H1 (cell line): ENCODE measurements at regions not wholly inside any gene's neighbourhood (a gene's known extent, or its start where the extent isn't known, plus 50 kb on each side); places are given as distances from the start of the nearest gene placed in this dataset.
A peak's percentile ranks its signal among the peaks of the same experiment; 100 is the strongest.

ENCODE experiments used
- CTCF ChIA-PET: fragments of 300-600 bp; sonication (Branson Sonifier 250); formaldehyde crosslinking; loops from one replicate; lab custom pipeline; 2021; ENCODE audit not compliant: partially characterized antibody; lab: Charles Lee
- POLR2A ChIA-PET: fragments of 300-600 bp; sonication (Branson Sonifier 250); formaldehyde crosslinking; loops from one replicate; lab custom pipeline; 2021; ENCODE audit warnings: inconsistent platforms; ENCODE audit not compliant: partially characterized antibody; lab: Charles Lee
- DNase-seq, 2 experiments: peaks; one replicate each; pipeline versions ENCODE4 v3.0.0 to v3.0.0-alpha.2; 2010 to 2022; ENCODE audit warnings: low spot score in 2 of 2, low read depth in 1 of 2, mixed read lengths in 1 of 2
- FAIRE-seq: peaks from 2 replicates; lab custom pipeline; 2011; peaks lifted over from hg19 to GRCh38; lab: Jason Lieb, UNC
- H2AFZ ChIP-seq: 2 replicates; pipeline ENCODE4 v1.8.1; 2012; ENCODE audit warnings: low read length, inconsistent platforms
- H2AK5ac ChIP-seq: 2 replicates; pipeline ENCODE4 v1.6.1; 2013; ENCODE audit warnings: low read depth, low read length
- H2BK120ac ChIP-seq: replicated peaks from 2 replicates; pipeline ENCODE3; 2013; ENCODE audit warnings: low read depth, low read length, inconsistent platforms
- H2BK12ac ChIP-seq: 2 replicates; pipeline ENCODE4 v1.6.1; 2013; ENCODE audit warnings: low read depth, low read length
- H2BK15ac ChIP-seq: 2 replicates; pipeline ENCODE4 v1.6.1; 2013; ENCODE audit warnings: low read length
- H2BK20ac ChIP-seq: 2 replicates; pipeline ENCODE4 v1.6.1; 2013; ENCODE audit warnings: low read length
- H2BK5ac ChIP-seq: 2 replicates; pipeline ENCODE4 v1.6.1; 2013; ENCODE audit warnings: low read depth, low read length
- H3K14ac ChIP-seq: 2 replicates; pipeline ENCODE4 v1.6.1; 2013; ENCODE audit warnings: inconsistent platforms; ENCODE audit not compliant: insufficient read length
- H3K18ac ChIP-seq: 2 replicates; pipeline ENCODE4 v1.6.1; 2013; ENCODE audit warnings: low read length; ENCODE audit errors: extremely low read depth
- H3K23ac ChIP-seq: 2 replicates; pipeline ENCODE4 v1.6.1; 2013; ENCODE audit warnings: inconsistent platforms; ENCODE audit not compliant: insufficient read length
- H3K23me2 ChIP-seq: 2 replicates; pipeline ENCODE4 v1.6.1; 2013; ENCODE audit warnings: low read depth, low read length
- H3K27ac ChIP-seq: 2 replicates; pipeline ENCODE4 v1.6.1; 2011; ENCODE audit warnings: low read depth, low read length, inconsistent platforms
- H3K27me3 ChIP-seq, 4 experiments: replicated peaks in 1 of 4; 1 replicate in 1 of 4; 2 replicates in 3 of 4; pipeline versions ENCODE4 v1.6.1 to v1.8.1; 2011 to 2013; ENCODE audit warnings: low read length in 3 of 4, mild to moderate bottlenecking in 3 of 4, inconsistent platforms in 2 of 4, mixed read lengths in 2 of 4, moderate library complexity in 1 of 4; ENCODE audit not compliant: control insufficient read depth in 3 of 4, insufficient read depth in 3 of 4; ENCODE audit errors: extremely low read depth in 1 of 4
- H3K36me3 ChIP-seq, 4 experiments: 2 replicates each; pipeline versions ENCODE4 v1.6.1 to v1.8.1; 2011 to 2013; ENCODE audit warnings: mild to moderate bottlenecking in 4 of 4, low read length in 3 of 4, moderate library complexity in 2 of 4, control low read depth in 1 of 4, inconsistent platforms in 1 of 4; ENCODE audit not compliant: insufficient read depth in 4 of 4, control insufficient read depth in 2 of 4
- H3K4ac ChIP-seq: replicated peaks from 2 replicates; pipeline ENCODE3; 2013; ENCODE audit warnings: low read length, low read depth, mixed read lengths, inconsistent platforms; ENCODE audit not compliant: insufficient read length
- H3K4me1 ChIP-seq, 4 experiments: replicated peaks in 1 of 4; 1 replicate in 1 of 4; 2 replicates in 3 of 4; pipeline versions ENCODE4 v1.6.1 to v1.8.1; 2011 to 2013; ENCODE audit warnings: low read length in 3 of 4, inconsistent platforms in 2 of 4, mixed read lengths in 1 of 4; ENCODE audit not compliant: insufficient read depth in 4 of 4, control insufficient read depth in 3 of 4
- H3K4me2 ChIP-seq, 2 experiments: 2 replicates each; pipeline versions ENCODE4 v1.6.1 to v1.8.1; 2011 to 2013; ENCODE audit warnings: low read depth in 2 of 2, low read length in 2 of 2, control low read depth in 1 of 2, inconsistent platforms in 1 of 2, mild to moderate bottlenecking in 1 of 2; ENCODE audit not compliant: insufficient read depth in 1 of 2
- H3K4me3 ChIP-seq, 4 experiments: fragments of 200-600, 300-600 bp in 1 of 4; sonication (generic), shearing (Covaris generic), sonication (Bioruptor Twin) in 1 of 4; 2 replicates each; pipeline versions ENCODE4 v1.5.1 to v1.8.1; 2011 to 2016; ENCODE audit warnings: low read length in 4 of 4, low read depth in 3 of 4, control low read depth in 2 of 4, inconsistent platforms in 2 of 4, mild to moderate bottlenecking in 2 of 4, mixed read lengths in 1 of 4, moderate library complexity in 1 of 4; ENCODE audit not compliant: insufficient read depth in 2 of 4; ENCODE audit errors: extremely low read depth in 1 of 4
- H3K56ac ChIP-seq: replicated peaks from 2 replicates; pipeline ENCODE3; 2013; ENCODE audit warnings: low read depth, mild to moderate bottlenecking, mixed read lengths, low read length, inconsistent platforms; ENCODE audit not compliant: insufficient read length
- H3K79me1 ChIP-seq: 2 replicates; pipeline ENCODE4 v1.6.1; 2013; ENCODE audit warnings: low read depth, low read length, control low read depth
- H3K79me2 ChIP-seq, 2 experiments: 2 replicates each; pipeline versions ENCODE4 v1.6.1 to v1.8.1; 2012 to 2013; ENCODE audit warnings: low read length in 2 of 2, mild to moderate bottlenecking in 2 of 2, inconsistent platforms in 1 of 2; ENCODE audit not compliant: insufficient read depth in 2 of 2, control insufficient read depth in 1 of 2
- H3K9ac ChIP-seq, 4 experiments: replicated peaks in 1 of 4; 1 replicate in 1 of 4; 2 replicates in 3 of 4; pipeline versions ENCODE4 v1.6.1 to v1.8.1; 2011 to 2013; ENCODE audit warnings: low read depth in 3 of 4, low read length in 3 of 4, control low read depth in 2 of 4, mild to moderate bottlenecking in 2 of 4, moderate library complexity in 2 of 4, inconsistent platforms in 1 of 4; ENCODE audit errors: extremely low read depth in 1 of 4
- H3K9me3 ChIP-seq, 2 experiments: 2 replicates each; pipeline versions ENCODE4 v1.6.1 to v1.8.1; 2012 to 2013; ENCODE audit warnings: mild to moderate bottlenecking in 2 of 2, moderate library complexity in 2 of 2, control low read depth in 1 of 2, inconsistent platforms in 1 of 2, low read depth in 1 of 2, low read length in 1 of 2, mixed read lengths in 1 of 2; ENCODE audit not compliant: insufficient read depth in 2 of 2
- H4K20me1 ChIP-seq, 2 experiments: replicated peaks in 1 of 2; 2 replicates each; pipeline versions ENCODE3 to v1.8.1; 2011 to 2013; ENCODE audit warnings: inconsistent platforms in 2 of 2, low read length in 2 of 2, mild to moderate bottlenecking in 1 of 2; ENCODE audit not compliant: insufficient read depth in 2 of 2, control insufficient read depth in 1 of 2
- H4K5ac ChIP-seq: 2 replicates; pipeline ENCODE4 v1.6.1; 2013; ENCODE audit warnings: low read length, low read depth, mixed read lengths, inconsistent platforms; ENCODE audit not compliant: insufficient read length
- H4K8ac ChIP-seq: 2 replicates; pipeline ENCODE4 v1.8.0; 2013; ENCODE audit warnings: mild to moderate bottlenecking, moderate library complexity, low read length, inconsistent platforms; ENCODE audit not compliant: insufficient read depth; ENCODE audit errors: extremely low read depth
- H4K91ac ChIP-seq: replicated peaks from 2 replicates; pipeline ENCODE3; 2013; ENCODE audit warnings: low read length, mixed read lengths, inconsistent platforms; ENCODE audit not compliant: insufficient read length
- CBX5 ChIP-seq: fragments of 300-800, 300-1000 bp; sonication (generic); IDR thresholded peaks from 2 replicates; pipeline ENCODE4 v1.7.1; 2016; ENCODE audit warnings: antibody characterized with exemption, low read length, low read depth
- CEBPB ChIP-seq: IDR thresholded peaks from 2 replicates; pipeline ENCODE4 v1.6.1; 2012; ENCODE audit warnings: low read depth, low read length
- CHD1 ChIP-seq: IDR thresholded peaks from 2 replicates; pipeline ENCODE4 v1.6.1; 2012; ENCODE audit warnings: low read depth, low read length, improper control_type of control experiment
- CREB1 ChIP-seq: IDR thresholded peaks from 2 replicates; pipeline ENCODE4 v1.6.1; 2012; ENCODE audit warnings: inconsistent platforms
- EP300 ChIP-seq, 2 experiments: IDR thresholded peaks; 1 replicate in 1 of 2; 2 replicates in 1 of 2; pipeline ENCODE4 v1.6.1; 2011 to 2012; ENCODE audit warnings: low read depth in 2 of 2, low read length in 2 of 2, mild to moderate bottlenecking in 2 of 2, borderline replicate concordance in 1 of 2, inconsistent platforms in 1 of 2, moderate library complexity in 1 of 2
- HDAC6 ChIP-seq: IDR thresholded peaks from one replicate; pipeline ENCODE4 v1.7.1; 2012; ENCODE audit warnings: low read depth, mild to moderate bottlenecking, inconsistent platforms, low read length, moderate library complexity
- JUN ChIP-seq: IDR thresholded peaks from 2 replicates; pipeline ENCODE4 v1.6.1; 2011; ENCODE audit warnings: low read depth, mild to moderate bottlenecking, improper control_type of control experiment, low read length
- KDM5A ChIP-seq: fragments of 200-600 bp; IDR thresholded peaks from 2 replicates; pipeline ENCODE4 v1.7.1; 2012; ENCODE audit warnings: mild to moderate bottlenecking, low read length, inconsistent platforms, mixed read lengths
- NANOG ChIP-seq: IDR thresholded peaks from 2 replicates; pipeline ENCODE4 v1.6.1; 2011; ENCODE audit warnings: low read length, low read depth, mild to moderate bottlenecking, inconsistent platforms; ENCODE audit not compliant: insufficient read depth, poor library complexity, severe bottlenecking
- SIX5 ChIP-seq: IDR thresholded peaks from 2 replicates; pipeline ENCODE4 v1.6.1; 2011; ENCODE audit warnings: mild to moderate bottlenecking, low read depth, low read length
- SP4 ChIP-seq: IDR thresholded peaks from 2 replicates; pipeline ENCODE4 v1.6.1; 2012; ENCODE audit warnings: low read length, inconsistent platforms
- TCF12 ChIP-seq: IDR thresholded peaks from 2 replicates; pipeline ENCODE4 v1.6.1; 2011; ENCODE audit warnings: low read depth, mild to moderate bottlenecking, low read length
- TEAD4 ChIP-seq: IDR thresholded peaks from 2 replicates; pipeline ENCODE4 v1.6.1; 2012; ENCODE audit warnings: low read depth, low read length, inconsistent platforms, mixed read lengths
- WGBS, 2 experiments: shearing (Covaris generic) in 1 of 2; methylation state at CpG; one replicate each; pipeline versions ENCODE4 v1.1.6 to v1.1.7; 2013 to 2015; ENCODE audit warnings: low lambda C conversion rate in 2 of 2, mixed read lengths in 2 of 2, inconsistent platforms in 1 of 2, low coverage in 1 of 2, missing lambda C conversion rate in 1 of 2; ENCODE audit not compliant: insufficient replicate concordance in 2 of 2, insufficient coverage in 1 of 2, insufficient read length in 1 of 2; ENCODE audit errors: extremely low coverage in 1 of 2, missing lambda C conversion rate in 1 of 2; 5-methylcytosine and 5-hydroxymethylcytosine counted together

- Histone ChIP-seq H3K9ac (no peak overlapping the region), H4K91ac (no peak overlapping the region), H3K56ac (no peak overlapping the region), H3K23ac (no peak overlapping the region), H3K23me2 (no peaks in the 10 kb centered on the region), H3K36me3 (no peaks in the 10 kb centered on the region), H3K18ac (no peak overlapping the region), H4K5ac (no peak overlapping the region), H3K27me3 (no peaks in the 10 kb centered on the region), H2BK12ac (no peak overlapping the region), H2BK20ac (no peak overlapping the region), H4K8ac (no peak overlapping the region), H2AFZ (no peak overlapping the region), H2BK5ac (no peak overlapping the region), H2BK120ac (no peak overlapping the region), H3K9me3 (no peaks in the 10 kb centered on the region), H2BK15ac (no peak overlapping the region), H3K27ac (no peak overlapping the region), H3K4me1 (peaks cover 0 to 6% (median 4%) of the 10 kb centered on the region in 4 experiments; a peak in 6 of 7 replicates), H3K14ac (no peak overlapping the region), H3K4me3 (no peak overlapping the region; a peak in 1 of 8 replicates), H2AK5ac (no peak overlapping the region), H3K4me2 (peak overlapping the region in 1 of 2 experiments; percentile 10; a peak in 1 of 4 replicates), H3K79me2 (no peaks in the 10 kb centered on the region), H3K4ac (no peak overlapping the region), H4K20me1 (peaks cover 0 to 1% of the 10 kb centered on the region in 2 experiments), H3K79me1 (no peaks in the 10 kb centered on the region; the same call in 1 of the 2 replicates)
- DNase-seq (no peak), FAIRE-seq (peak; percentile 87)
- ChIA-PET POLR2A (no interaction called here), CTCF (interaction anchor here (0.8 to 1.8 kb wide), 3 partner anchors 23 to 236 kb away, joined by 4 read pairs; no protein-coding TSS in a partner anchor)
- 37% methylated on average over 1 of the region's 1 CpG; no CpG with 5 or more reads in 1 of the 2 experiments for WGBS, 2 experiments
- TF ChIP-seq TEAD4 (peak; percentile 40; the same call in 1 of the 2 replicates), CHD1 (no peak), KDM5A (no peak), JUN (no peak), HDAC6 (no peak), CBX5 (no peak), TCF12 (no peak), CREB1 (no peak), EP300 (IDR thresholded peaks at IDR 0.05; ENCODE audit: borderline replicate concordance in 1 of 2, low read depth in 2 of 2, low read length in 2 of 2) (no peak), SP4 (no peak), SIX5 (no peak), NANOG (peak; percentile 76), CEBPB (no peak)
Measured at GRCh38 chr15:62506217-62506805, 341.2 kb upstream of the C2CD4B start.
